ENCODE measurements at regions not wholly inside any gene's neighbourhood (a gene's known extent, or its start where the extent isn't known, plus 50 kb on each side); places are given as distances from the start of the nearest gene placed in this dataset.

GRCh38 chr17:68812876-68813584, 142.2 kb downstream of the ABCA8 start:
- Histone ChIP-seq H3K27me3 (ENCODE audit: insufficient read depth, poor library complexity, severe bottlenecking) (no peaks in the 10 kb centered on the region), H3K4me3 (replicated peaks; ENCODE audit: insufficient read depth, low read length) (no peak overlapping the region), H3K27ac (replicated peaks) (no peak overlapping the region)
- no peak for DNase-seq (ENCODE audit: low read depth in 1 of 2, low spot score in 1 of 2)
- TF ChIP-seq REST (IDR thresholded peaks at IDR 0.05; ENCODE audit: insufficient replicate concordance, low read depth) (no peak), SPI1 (IDR thresholded peaks at IDR 0.05; ENCODE audit: borderline replicate concordance, low read depth) (no peak), POLR2AphosphoS5 (IDR thresholded peaks at IDR 0.05; ENCODE audit: low read depth) (no peak), CTCF (IDR thresholded peaks at IDR 0.05; ENCODE audit: insufficient read depth, low read length) (no peak), GABPA (IDR thresholded peaks at IDR 0.05; ENCODE audit: low read depth) (no peak)

- TF ChIP-seq CTCF (IDR thresholded peaks at IDR 0.05; ENCODE audit: insufficient read depth, low read length) (no peak), POLR2AphosphoS5 (IDR thresholded peaks at IDR 0.05; ENCODE audit: low read depth) (no peak), SPI1 (IDR thresholded peaks at IDR 0.05; ENCODE audit: borderline replicate concordance, low read depth) (no peak), GABPA (IDR thresholded peaks at IDR 0.05; ENCODE audit: low read depth) (no peak), REST (IDR thresholded peaks at IDR 0.05; ENCODE audit: insufficient replicate concordance, low read depth) (no peak)
- H3K27ac ChIP-seq (replicated peaks) = no peak overlapping the region
- DNase-seq (ENCODE audit: low read depth in 1 of 2, low spot score in 1 of 2) = no peak
- no peak overlapping the region for H3K4me3 ChIP-seq (replicated peaks; ENCODE audit: insufficient read depth, low read length)
- no peaks in the 10 kb centered on the region for H3K27me3 ChIP-seq (ENCODE audit: insufficient read depth, poor library complexity, severe bottlenecking)
Observed at GRCh38 chr17:68809148-68809547, 146.0 kb downstream of the ABCA8 start.

- H3K27me3 ChIP-seq (ENCODE audit: insufficient read depth, poor library complexity, severe bottlenecking) = no peaks in the 10 kb centered on the region
- DNase-seq (ENCODE audit: low read depth in 1 of 2, low spot score in 1 of 2) = no peak
- TF ChIP-seq REST (IDR thresholded peaks at IDR 0.05; ENCODE audit: insufficient replicate concordance, low read depth) (no peak), CTCF (IDR thresholded peaks at IDR 0.05; ENCODE audit: insufficient read depth, low read length) (no peak), GABPA (IDR thresholded peaks at IDR 0.05; ENCODE audit: low read depth) (no peak), POLR2AphosphoS5 (IDR thresholded peaks at IDR 0.05; ENCODE audit: low read depth) (no peak), SPI1 (IDR thresholded peaks at IDR 0.05; ENCODE audit: borderline replicate concordance, low read depth) (no peak)
- no peak overlapping the region for H3K27ac ChIP-seq (replicated peaks)
- no peak overlapping the region for H3K4me3 ChIP-seq (replicated peaks; ENCODE audit: insufficient read depth, low read length)
Observed at GRCh38 chr17:68807998-68808772, 147.0 kb downstream of the ABCA8 start.

Data from HL-60 (cell line).